ENCODE measurements at regions not wholly inside any gene's neighbourhood (a gene's known extent, or its start where the extent isn't known, plus 50 kb on each side); places are given as distances from the start of the nearest gene placed in this dataset.
A peak's percentile ranks its signal among the peaks of the same experiment; 100 is the strongest.

- no peak for DNase-seq
Measured at GRCh38 chr2:19677215-19677777, 224.5 kb downstream of the TTC32 start.

DNA sequence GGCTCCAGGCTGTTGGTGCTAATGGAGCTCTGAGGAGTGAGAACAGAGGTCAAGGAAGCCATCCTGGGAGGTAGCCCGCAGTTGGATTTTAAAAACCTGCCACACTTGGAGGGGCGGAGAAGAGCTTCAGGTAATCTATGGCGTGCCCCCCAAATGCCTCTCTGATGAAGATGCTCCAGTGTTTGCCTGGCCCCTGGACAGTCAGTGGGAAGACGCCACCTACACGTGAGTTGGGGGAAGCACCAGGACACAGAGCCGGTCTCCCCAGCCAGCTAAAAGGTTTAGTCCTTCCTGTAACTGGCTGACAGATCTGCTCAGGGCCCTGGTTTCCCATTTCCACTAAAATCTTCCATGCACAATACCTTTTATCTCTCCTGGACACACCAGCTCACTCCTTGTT, 225.0 kb downstream of the TTC32 start:
- DNase-seq, result no peak

GRCh38 chr2:19675856-19676460, 225.8 kb downstream of the TTC32 start:
- DNase-seq, result peak in 1 of 14 donors; percentile 74

- no peak for DNase-seq
Measured at GRCh38 chr2:19675003-19675629, 226.7 kb downstream of the TTC32 start.

- DNase-seq, result no peak
Measured at GRCh38 chr2:19674051-19675002, 227.5 kb downstream of the TTC32 start.

DNA sequence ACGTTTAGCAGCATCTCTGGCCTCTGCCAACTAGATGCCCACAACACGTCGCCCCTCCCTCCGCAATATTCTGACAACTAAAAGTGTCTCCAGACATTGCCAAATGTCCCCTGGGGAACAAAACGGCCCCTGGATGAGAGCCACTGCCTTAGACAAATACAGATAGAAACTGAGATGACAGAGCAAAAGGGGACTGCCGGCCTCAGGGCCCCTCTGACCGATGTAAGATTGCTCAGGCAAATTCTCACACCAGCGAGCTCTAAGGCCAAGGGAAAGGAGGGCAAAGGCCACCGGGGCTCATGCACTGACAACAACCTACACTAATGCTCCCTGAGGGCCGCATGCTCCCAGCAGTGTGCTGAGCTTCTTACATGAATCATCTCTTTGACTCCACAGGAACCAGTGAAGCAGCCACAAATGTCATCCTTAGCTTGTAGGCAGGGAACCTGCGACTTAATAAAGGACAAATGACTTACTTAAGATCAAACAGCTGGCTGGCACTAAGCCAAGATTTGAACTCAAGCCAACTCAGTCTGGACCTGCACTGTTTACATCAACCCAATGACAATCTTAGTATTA, 228.5 kb downstream of the TTC32 start:
- DNase-seq, result no peak

GRCh38 chr2:19671916-19672315, 229.9 kb downstream of the TTC32 start:
- DNase-seq, result no peak

GRCh38 chr2:19671311-19671710, 230.5 kb downstream of the TTC32 start:
- no peak for DNase-seq

DNA sequence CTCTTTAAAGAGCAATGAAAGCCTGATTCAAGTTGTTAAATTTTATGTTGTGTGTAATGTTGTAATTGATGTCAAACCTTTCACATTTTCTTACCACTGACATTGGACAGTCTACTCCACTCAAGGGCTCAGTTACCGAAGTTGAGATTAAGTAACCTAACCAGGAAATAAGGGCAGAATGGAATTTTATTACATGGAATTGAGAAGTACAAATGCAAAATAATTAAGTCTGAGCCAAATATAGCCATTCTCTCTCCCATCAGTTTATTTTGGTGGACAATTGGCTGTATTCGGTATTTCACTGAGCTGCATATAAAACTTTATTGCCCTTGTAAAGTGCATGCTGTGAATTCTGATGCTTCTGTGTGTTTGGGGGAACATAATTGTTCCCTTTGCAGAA, 231.5 kb downstream of the TTC32 start:
- DNase-seq, result no peak

DNA sequence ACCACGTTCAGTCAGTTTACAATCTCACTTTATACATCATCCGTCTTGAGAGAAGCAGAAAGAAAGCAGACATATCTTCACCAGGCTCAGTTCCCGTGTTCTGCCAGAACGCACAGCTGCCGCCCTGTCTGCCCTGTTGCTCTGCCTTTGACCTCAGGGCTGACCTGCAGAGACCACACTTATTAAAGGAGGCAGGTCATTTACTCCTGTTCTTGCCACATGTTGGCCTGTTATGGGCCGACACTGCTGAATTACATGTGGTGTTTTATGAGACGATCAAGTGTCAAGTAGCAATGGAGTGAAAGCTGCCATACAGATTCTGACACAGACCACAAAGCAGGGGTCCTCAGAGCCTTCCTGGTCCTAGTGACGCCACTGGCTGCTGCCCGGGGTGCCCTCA, 232.2 kb downstream of the TTC32 start:
- no peak for DNase-seq

DNA sequence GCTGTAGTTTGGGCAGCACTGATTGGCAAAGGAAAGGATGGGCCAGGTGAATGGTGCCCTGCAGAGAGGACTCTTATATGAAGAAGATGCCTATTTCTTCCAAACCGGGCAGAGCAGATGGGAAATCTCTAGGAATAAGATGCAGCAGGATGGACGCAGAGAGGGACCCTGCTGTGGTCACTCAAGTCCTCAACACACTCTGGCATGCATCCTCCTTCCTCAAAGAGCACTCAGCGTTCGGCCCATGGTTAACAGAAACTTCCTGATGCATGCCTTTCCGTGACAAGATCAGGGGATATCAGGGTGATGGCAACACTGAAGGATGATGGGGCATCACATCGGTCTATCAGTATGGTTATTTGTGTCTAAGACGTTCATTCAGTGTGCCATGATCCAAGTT, 232.7 kb downstream of the TTC32 start:
- DNase-seq, result no peak

DNA sequence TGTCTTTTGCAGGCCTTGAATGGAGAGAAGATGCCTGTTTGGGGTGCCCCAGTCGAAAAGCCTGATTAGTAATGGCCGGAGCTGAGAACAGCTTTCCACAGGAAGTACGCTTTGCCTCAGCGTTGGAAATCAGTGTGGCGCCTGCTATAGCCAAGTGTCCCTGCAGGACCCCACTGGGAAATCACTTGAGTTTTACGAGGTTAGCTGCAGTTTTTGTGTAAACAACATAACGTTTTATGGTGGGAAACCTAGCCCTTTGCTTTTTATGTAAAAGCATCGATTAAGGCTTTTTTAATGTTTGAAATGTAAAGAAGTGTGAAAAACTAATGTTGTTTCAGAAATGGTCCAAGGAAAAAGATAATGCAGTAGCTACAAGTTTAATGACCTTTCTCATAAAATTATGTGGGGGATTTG, 234.2 kb downstream of the TTC32 start:
- no peak for DNase-seq

- DNase-seq, result no peak
Measured at GRCh38 chr2:19667085-19667484, 234.7 kb downstream of the TTC32 start.

DNA sequence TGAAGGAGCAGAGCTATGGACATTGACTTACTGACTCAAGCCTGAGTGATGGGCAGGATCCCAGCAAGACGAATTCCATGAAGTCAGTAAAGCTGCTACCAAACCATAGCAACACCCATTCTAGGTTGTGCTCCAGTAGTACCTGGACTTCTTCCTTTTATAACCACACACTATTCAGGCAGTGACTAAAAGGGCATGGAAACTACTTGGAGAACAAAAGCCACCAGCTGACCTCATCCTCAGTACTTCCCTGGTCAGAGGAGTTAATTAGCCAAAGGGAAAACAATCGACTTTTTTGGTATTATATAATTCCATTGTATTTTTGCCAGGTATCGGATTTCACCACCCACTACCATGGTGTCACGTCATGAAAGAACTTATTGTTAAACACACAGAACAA, 237.1 kb downstream of the TTC32 start:
- DNase-seq, result no peak

DNA sequence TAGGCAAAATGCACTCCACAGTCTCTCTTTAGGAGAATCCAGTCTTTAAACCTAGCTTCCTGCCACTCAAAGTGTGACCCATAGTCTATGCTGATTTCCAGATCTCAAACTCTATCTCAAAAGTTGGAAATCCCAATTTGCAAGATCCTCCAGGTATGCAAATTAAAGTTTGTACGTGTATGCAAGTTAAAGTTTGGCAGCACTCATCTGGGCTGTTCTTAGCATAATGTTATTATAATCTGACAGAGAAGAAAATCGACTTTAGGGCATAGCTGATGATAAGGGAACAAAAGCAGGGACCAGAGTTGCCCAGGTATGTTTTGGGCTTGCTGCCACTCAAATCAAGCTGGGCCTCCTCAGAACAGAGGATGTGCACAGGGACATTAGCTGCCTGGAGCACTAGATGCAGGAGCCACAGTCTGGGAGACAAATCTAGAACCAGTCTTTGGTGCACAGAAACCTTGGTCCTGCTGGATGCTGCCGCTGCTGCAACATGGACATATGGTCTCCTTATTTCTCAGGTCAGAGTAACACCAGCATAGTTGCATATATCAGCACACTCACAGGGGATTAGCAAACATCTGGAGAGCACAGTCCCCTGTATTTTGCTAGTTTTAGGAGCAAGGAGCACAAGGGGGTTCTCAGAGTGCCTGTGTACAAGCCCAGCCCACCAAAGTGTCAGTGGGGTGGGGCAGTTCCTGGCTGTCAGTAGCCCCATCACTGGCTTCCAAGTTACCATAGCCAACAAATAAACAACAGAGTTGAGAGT, 242.6 kb downstream of the TTC32 start:
- DNase-seq, result no peak

- DNase-seq, result no peak
Measured at GRCh38 chr2:19656011-19656410, 245.8 kb downstream of the TTC32 start.

- DNase-seq, result no peak
Measured at GRCh38 chr2:19654310-19655090, 247.3 kb downstream of the TTC32 start.

GRCh38 chr2:19653509-19653908, 248.3 kb downstream of the TTC32 start:
- no peak for DNase-seq

GRCh38 chr2:19652811-19653210, 249.0 kb downstream of the TTC32 start:
- no peak for DNase-seq

GRCh38 chr2:19651466-19651865, 250.3 kb downstream of the TTC32 start:
- no peak for DNase-seq

GRCh38 chr2:19649785-19650380, 251.9 kb downstream of the TTC32 start:
- DNase-seq, result no peak

Data from C1 segment of cervical spinal cord (tissue), 14 donors.